ENCODE measurements at regions not wholly inside any gene's neighbourhood (a gene's known extent, or its start where the extent isn't known, plus 50 kb on each side); places are given as distances from the start of the nearest gene placed in this dataset.
"Not testable (repeated sequence)": the region's sequence is repeated elsewhere in the genome, so short reads cannot be mapped to it uniquely, and the experiment has no call there.

GRCh38 chr3:153555919-153556318, 393.9 kb downstream of the RAP2B start:
- DNase-seq: no peak

GRCh38 chr3:153559366-153559765, 397.3 kb downstream of the RAP2B start:
- DNase-seq: not testable (repeated sequence)

- DNase-seq: no peak
Observed at GRCh38 chr3:153567011-153567410, 405.0 kb downstream of the RAP2B start.

- DNase-seq: no peak
Observed at GRCh38 chr3:153567556-153567955, 405.5 kb downstream of the RAP2B start.

GRCh38 chr3:153570481-153570880, 408.5 kb downstream of the RAP2B start:
- DNase-seq: not testable (repeated sequence)

GRCh38 chr3:153572165-153572564, 410.1 kb downstream of the RAP2B start:
- no peak for DNase-seq

- DNase-seq: no peak
Observed at GRCh38 chr3:153572654-153573053, 410.6 kb downstream of the RAP2B start.

GRCh38 chr3:153573481-153573880, 411.5 kb downstream of the RAP2B start:
- no peak for DNase-seq

GRCh38 chr3:153574445-153574844, 412.4 kb downstream of the RAP2B start:
- DNase-seq: no peak

- peak in 1 of 5 experiments; percentile 26 for DNase-seq
Observed at GRCh38 chr3:153577059-153577736, 415.2 kb downstream of the RAP2B start.

- DNase-seq: no peak
Observed at GRCh38 chr3:153578046-153578445, 416.0 kb downstream of the RAP2B start.

- no peak for DNase-seq
Observed at GRCh38 chr3:153590051-153590450, 428.0 kb downstream of the RAP2B start.

GRCh38 chr3:153591561-153592245, 429.7 kb downstream of the RAP2B start:
- no peak for DNase-seq

- peak in 1 of 5 experiments; percentile 31 for DNase-seq
Observed at GRCh38 chr3:153595186-153595815, 433.3 kb downstream of the RAP2B start.

GRCh38 chr3:153596401-153596800, 434.4 kb downstream of the RAP2B start:
- peak in 1 of 5 experiments; percentile 76 for DNase-seq

- DNase-seq: no peak
Observed at GRCh38 chr3:153599685-153600084, 437.7 kb downstream of the RAP2B start.

GRCh38 chr3:153600896-153601295, 438.9 kb downstream of the RAP2B start:
- DNase-seq: no peak

- DNase-seq: no peak
Observed at GRCh38 chr3:153601374-153601853, 439.4 kb downstream of the RAP2B start.

- no peak for DNase-seq
Observed at GRCh38 chr3:153602801-153603200, 440.8 kb downstream of the RAP2B start.

GRCh38 chr3:153614140-153614539, 452.1 kb downstream of the RAP2B start:
- no peak for DNase-seq

- DNase-seq: no peak
Observed at GRCh38 chr3:153614563-153614962, 452.5 kb downstream of the RAP2B start.

- no peak for DNase-seq
Observed at GRCh38 chr3:153615863-153616262, 453.8 kb downstream of the RAP2B start.

- no peak for DNase-seq
Observed at GRCh38 chr3:153617463-153617862, 455.4 kb downstream of the RAP2B start.

- no peak for DNase-seq
Observed at GRCh38 chr3:153618176-153618575, 456.1 kb downstream of the RAP2B start.

Measured in T-helper 2 cell (primary cell).